Caco-2 (cell line): ENCODE measurements at regions not wholly inside any gene's neighbourhood (a gene's known extent, or its start where the extent isn't known, plus 50 kb on each side); places are given as distances from the start of the nearest gene placed in this dataset.

ENCODE experiments used
- BruUV-seq: library from RNA; stranded (reverse); fragments of 400-500 nt; replicated peaks from 2 replicates; lab custom pipeline; 2021; lab: Mats Ljungman, UMichigan
- CTCF ChIA-PET: fragments of 300-600 bp; sonication (Branson Sonifier 250); formaldehyde crosslinking; loops from one replicate; lab custom pipeline; 2022; ENCODE audit warnings: antibody characterized with exemption; lab: Charles Lee
- POLR2A ChIA-PET: fragments of 300-600 bp; sonication (Branson Sonifier 250); formaldehyde crosslinking; loops from one replicate; lab custom pipeline; 2022; ENCODE audit warnings: antibody characterized with exemption; lab: Charles Lee
- DNase-seq, 2 experiments: peaks; one replicate each; pipeline versions ENCODE4 v3.0.0 to v3.0.0-alpha.2; 2020 to 2022
- H3K27me3 ChIP-seq: replicated peaks from 2 replicates; pipeline ENCODE4 v1.6.0; 2011; ENCODE audit warnings: low read length; ENCODE audit not compliant: control insufficient read depth, insufficient read depth
- H3K36me3 ChIP-seq: 2 replicates; pipeline ENCODE4 v1.5.1; 2011; ENCODE audit warnings: low read length; ENCODE audit not compliant: control insufficient read depth, insufficient read depth
- H3K4me1 ChIP-seq: fragments of 250-450 bp; sonication (Bioruptor Pico); 2 replicates; pipeline ENCODE4 v1.5.1; 2020; ENCODE audit warnings: mild to moderate bottlenecking
- H3K4me3 ChIP-seq: 2 replicates; pipeline ENCODE4 v1.5.1; 2011; ENCODE audit warnings: low read depth, mild to moderate bottlenecking, control low read depth, low read length
- H3K9me3 ChIP-seq: fragments of 250-450 bp; sonication (Bioruptor Pico); 2 replicates; pipeline ENCODE4 v1.5.1; 2020; ENCODE audit warnings: mild to moderate bottlenecking, moderate library complexity
- H3K27ac Mint-ChIP-seq: one replicate; pipeline ENCODE4 v1.8.0; 2022; ENCODE audit warnings: mixed read lengths; ENCODE audit not compliant: unreplicated experiment
- H3K27me3 Mint-ChIP-seq: one replicate; pipeline ENCODE4 v1.8.0; 2022; ENCODE audit warnings: mixed read lengths; ENCODE audit not compliant: insufficient read depth, unreplicated experiment
- H3K36me3 Mint-ChIP-seq: one replicate; pipeline ENCODE4 v1.8.0; 2022; ENCODE audit warnings: mild to moderate bottlenecking, mixed read lengths; ENCODE audit not compliant: insufficient read depth, unreplicated experiment
- H3K4me1 Mint-ChIP-seq: one replicate; pipeline ENCODE4 v1.8.0; 2022; ENCODE audit warnings: low read depth, mixed read lengths; ENCODE audit not compliant: unreplicated experiment
- H3K4me3 Mint-ChIP-seq: one replicate; pipeline ENCODE4 v1.8.0; 2022; ENCODE audit warnings: mild to moderate bottlenecking, moderate library complexity, mixed read lengths; ENCODE audit not compliant: unreplicated experiment
- H3K9me3 Mint-ChIP-seq: one replicate; pipeline ENCODE4 v1.8.0; 2022; ENCODE audit warnings: mixed read lengths; ENCODE audit not compliant: unreplicated experiment
- intact Hi-C: fragments of 100-400 bp; cut with micrococcal nuclease; formaldehyde crosslinking; loops from one replicate; pipeline ENCODE4 v1.10.0; 2022; ENCODE audit not compliant: unreplicated experiment
- TF ChIP-seq, protein P1 (sequence below), 2 experiments: fragments of 200-600 bp in 1 of 2; IDR thresholded peaks; 1 replicate in 1 of 2; 2 replicates in 1 of 2; pipeline versions ENCODE4 v1.5.1 to v1.8.0; 2011 to 2022; ENCODE audit warnings: antibody characterized with exemption in 1 of 2, control low read depth in 1 of 2, inconsistent platforms in 1 of 2, low read depth in 1 of 2, low read length in 1 of 2, mild to moderate bottlenecking in 1 of 2, moderate library complexity in 1 of 2; ENCODE audit not compliant: insufficient read depth in 1 of 2, severe bottlenecking in 1 of 2, unreplicated experiment in 1 of 2

- Mint-ChIP-seq H3K27ac (no peak overlapping the region), H3K27me3 (peaks cover 23% of the 10 kb centered on the region), H3K36me3 (no peaks in the 10 kb centered on the region), H3K9me3 (no peaks in the 10 kb centered on the region), H3K4me1 (no peaks in the 10 kb centered on the region), H3K4me3 (no peak overlapping the region)
- BruUV-seq, result no TSS peak
- DNase-seq, result no peak
- Histone ChIP-seq H3K36me3 (no peaks in the 10 kb centered on the region), H3K27me3 (no peaks in the 10 kb centered on the region; the same call in 1 of the 2 replicates), H3K9me3 (no peaks in the 10 kb centered on the region), H3K4me3 (no peak overlapping the region), H3K4me1 (no peaks in the 10 kb centered on the region)
- POLR2A ChIA-PET, result no interaction called here
- CTCF ChIA-PET, result no interaction called here
- TF ChIP-seq, protein P1, sequence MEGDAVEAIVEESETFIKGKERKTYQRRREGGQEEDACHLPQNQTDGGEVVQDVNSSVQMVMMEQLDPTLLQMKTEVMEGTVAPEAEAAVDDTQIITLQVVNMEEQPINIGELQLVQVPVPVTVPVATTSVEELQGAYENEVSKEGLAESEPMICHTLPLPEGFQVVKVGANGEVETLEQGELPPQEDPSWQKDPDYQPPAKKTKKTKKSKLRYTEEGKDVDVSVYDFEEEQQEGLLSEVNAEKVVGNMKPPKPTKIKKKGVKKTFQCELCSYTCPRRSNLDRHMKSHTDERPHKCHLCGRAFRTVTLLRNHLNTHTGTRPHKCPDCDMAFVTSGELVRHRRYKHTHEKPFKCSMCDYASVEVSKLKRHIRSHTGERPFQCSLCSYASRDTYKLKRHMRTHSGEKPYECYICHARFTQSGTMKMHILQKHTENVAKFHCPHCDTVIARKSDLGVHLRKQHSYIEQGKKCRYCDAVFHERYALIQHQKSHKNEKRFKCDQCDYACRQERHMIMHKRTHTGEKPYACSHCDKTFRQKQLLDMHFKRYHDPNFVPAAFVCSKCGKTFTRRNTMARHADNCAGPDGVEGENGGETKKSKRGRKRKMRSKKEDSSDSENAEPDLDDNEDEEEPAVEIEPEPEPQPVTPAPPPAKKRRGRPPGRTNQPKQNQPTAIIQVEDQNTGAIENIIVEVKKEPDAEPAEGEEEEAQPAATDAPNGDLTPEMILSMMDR (IDR thresholded peaks at IDR 0.05; ENCODE audit: insufficient read depth in 1 of 2, low read depth in 1 of 2, low read length in 1 of 2, severe bottlenecking in 1 of 2, unreplicated experiment in 1 of 2), result no peak
- intact Hi-C loops, result no loop called here
Measured at GRCh38 chr19:31105761-31106160, 243.5 kb downstream of the TSHZ3 start.

GRCh38 chr19:31104451-31104850 lies 244.8 kb downstream of the TSHZ3 start:
- POLR2A ChIA-PET, result no interaction called here

GRCh38 chr19:31103228-31103627 lies 246.0 kb downstream of the TSHZ3 start:
- no peaks in the 10 kb centered on the region for H3K4me1 Mint-ChIP-seq
- Histone ChIP-seq H3K9me3 (no peaks in the 10 kb centered on the region), H3K36me3 (no peaks in the 10 kb centered on the region), H3K4me3 (no peak overlapping the region), H3K4me1 (no peaks in the 10 kb centered on the region), H3K27me3 (no peaks in the 10 kb centered on the region)
- H3K27me3 Mint-ChIP-seq, result peaks cover 17% of the 10 kb centered on the region
- ChIA-PET CTCF (interaction anchor here (0.5 kb wide), 1 partner anchor 20 kb away, joined by 3 read pairs; no protein-coding TSS in a partner anchor), POLR2A (no interaction called here)
- BruUV-seq, result no TSS peak
- no peak overlapping the region for H3K27ac Mint-ChIP-seq
- no peaks in the 10 kb centered on the region for H3K36me3 Mint-ChIP-seq
- TF ChIP-seq, protein P1 (IDR thresholded peaks at IDR 0.05; ENCODE audit: insufficient read depth in 1 of 2, low read depth in 1 of 2, low read length in 1 of 2, severe bottlenecking in 1 of 2, unreplicated experiment in 1 of 2), result no peak
- no peaks in the 10 kb centered on the region for H3K9me3 Mint-ChIP-seq
- no peak overlapping the region for H3K4me3 Mint-ChIP-seq
- intact Hi-C loops, result no loop called here
- DNase-seq, result no peak

More at GRCh38 chr19:31104451-31104850, 244.8 kb downstream of the TSHZ3 start:
- Mint-ChIP-seq H3K27ac (no peak overlapping the region), H3K4me1 (no peaks in the 10 kb centered on the region), H3K9me3 (no peaks in the 10 kb centered on the region), H3K27me3 (peaks cover 20% of the 10 kb centered on the region), H3K4me3 (no peak overlapping the region), H3K36me3 (no peaks in the 10 kb centered on the region)
- CTCF ChIA-PET, result no interaction called here
- no peaks in the 10 kb centered on the region for H3K36me3 ChIP-seq
- no TSS peak for BruUV-seq
- TF ChIP-seq, protein P1 (IDR thresholded peaks at IDR 0.05; ENCODE audit: insufficient read depth in 1 of 2, low read depth in 1 of 2, low read length in 1 of 2, severe bottlenecking in 1 of 2, unreplicated experiment in 1 of 2), result no peak
- H3K4me1 ChIP-seq, result no peaks in the 10 kb centered on the region
- no peaks in the 10 kb centered on the region; the same call in 1 of the 2 replicates for H3K27me3 ChIP-seq
- H3K9me3 ChIP-seq, result no peaks in the 10 kb centered on the region
- intact Hi-C loops, result no loop called here
- no peak for DNase-seq
- no peak overlapping the region for H3K4me3 ChIP-seq
